Stimulated activated CD4-positive, alpha-beta T cell treated with anti-CD3 and anti-CD28 coated beads, Interleukin-12 subunit alpha, Interleukin-12 subunit beta, amount 100 ng/mL, for 48 hours (primary cell): ENCODE measurements at regions not wholly inside any gene's neighbourhood (a gene's known extent, or its start where the extent isn't known, plus 50 kb on each side); places are given as distances from the start of the nearest gene placed in this dataset.
"Not testable (repeated sequence)": the region's sequence is repeated elsewhere in the genome, so short reads cannot be mapped to it uniquely, and the experiment has no call there.

Experiments used
- DNase-seq, 3 donors: peaks; one replicate each; pipeline ENCODE4 v3.0.0-alpha.2; 2020; ENCODE audit warnings: low read depth in 2 of 3, low spot score in 1 of 3

DNA sequence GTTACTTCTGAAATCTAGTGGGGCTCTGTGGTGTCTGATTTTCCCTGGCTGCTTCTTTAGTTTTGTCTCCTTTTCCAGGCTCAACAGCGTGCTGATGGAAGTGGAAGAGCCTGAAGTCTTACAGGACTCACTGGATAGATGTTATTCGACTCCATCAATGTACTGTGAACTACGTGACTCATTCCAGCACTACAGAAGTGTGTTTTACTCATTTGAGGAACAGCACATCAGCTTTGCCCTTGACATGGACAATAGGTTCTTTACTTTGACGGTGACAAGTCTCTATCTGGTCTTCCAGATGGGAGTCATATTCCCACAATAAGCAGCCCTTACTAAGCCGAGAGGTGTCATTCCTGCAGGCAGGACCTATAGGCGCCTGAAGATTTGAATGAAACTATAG, 51.1 kb downstream of the NBPF8 start:
- DNase-seq = not testable (repeated sequence)

DNA sequence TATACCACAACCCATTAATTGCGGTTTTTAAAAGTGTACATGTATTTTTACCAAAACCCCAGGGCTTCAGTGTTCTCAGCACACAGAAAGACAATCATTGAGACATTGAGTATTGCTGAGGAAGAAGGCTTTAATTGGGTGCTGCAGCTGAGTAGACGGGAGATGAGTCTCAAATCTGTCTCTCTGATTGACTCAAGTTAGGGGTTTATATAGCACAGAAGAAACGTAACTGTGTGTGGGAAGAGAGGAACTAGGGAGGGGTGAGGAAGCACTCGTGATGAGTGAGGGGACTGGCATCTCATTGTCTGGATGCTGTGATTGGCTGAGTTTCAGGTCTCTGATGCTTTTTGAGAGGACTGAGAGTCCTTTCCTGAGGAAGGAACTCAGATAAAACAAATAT, 62.8 kb downstream of the NBPF8 start:
- DNase-seq = not testable (repeated sequence)

DNA sequence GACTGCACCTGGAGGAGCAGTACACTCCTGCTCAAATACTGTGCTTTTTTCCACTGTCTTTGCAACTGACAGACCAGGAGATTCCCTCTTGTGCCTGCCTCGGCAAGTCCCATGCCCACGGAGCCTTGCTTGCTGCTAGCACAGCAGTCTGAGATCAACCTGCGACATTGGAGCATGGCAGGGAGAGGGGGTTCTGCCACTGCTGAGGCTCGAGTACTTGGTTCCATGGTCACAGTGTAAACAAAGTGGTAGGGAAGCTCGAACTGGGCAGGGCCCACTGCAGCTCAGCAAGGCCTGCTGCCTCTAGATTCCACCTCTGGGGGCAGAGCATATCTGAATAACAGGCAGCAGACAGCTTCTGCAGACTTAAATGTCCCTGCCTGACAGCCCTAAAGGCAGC, 63.6 kb downstream of the NBPF8 start:
- not testable (repeated sequence) for DNase-seq

DNA sequence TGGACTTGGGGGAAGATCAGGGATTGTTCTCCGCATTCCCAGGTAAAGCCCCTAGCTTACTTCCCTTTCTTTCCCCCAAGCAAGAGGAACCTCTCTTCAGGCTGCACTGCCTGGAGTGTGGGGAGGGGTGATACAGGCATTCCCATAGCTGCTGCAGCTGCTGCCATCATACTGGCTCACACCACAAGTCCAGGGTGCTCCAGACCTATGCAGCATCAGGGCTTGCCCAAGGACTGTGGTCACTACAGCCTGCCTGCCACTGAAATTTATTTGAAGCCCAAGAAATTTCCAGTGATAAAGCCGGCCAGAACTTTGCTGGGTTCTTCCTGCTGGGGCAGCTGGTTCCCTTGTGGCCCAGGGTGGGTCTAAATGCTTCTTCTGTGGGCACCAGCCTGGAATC, 72.7 kb downstream of the NBPF8 start:
- not testable (repeated sequence) for DNase-seq

DNA sequence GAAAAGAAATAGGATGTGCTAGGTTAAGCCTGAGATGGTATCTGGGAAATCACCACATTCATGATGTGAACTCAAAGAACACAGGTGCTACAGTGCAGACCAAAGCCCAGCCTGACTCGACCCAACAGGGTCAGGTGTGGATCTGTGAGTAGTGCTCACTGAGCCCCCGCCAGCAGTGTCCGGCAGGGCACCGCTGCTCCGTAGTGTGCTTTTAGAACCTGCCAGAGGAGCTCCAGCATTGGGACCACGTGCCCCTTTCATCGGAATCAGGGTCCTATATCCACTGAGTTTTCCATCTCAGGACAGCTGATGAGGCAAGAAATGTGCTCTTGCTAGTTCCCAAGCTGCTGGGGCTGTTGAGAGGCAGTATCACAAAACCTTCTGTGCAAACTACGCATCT, 74.4 kb downstream of the NBPF8 start:
- DNase-seq = not testable (repeated sequence)

DNA sequence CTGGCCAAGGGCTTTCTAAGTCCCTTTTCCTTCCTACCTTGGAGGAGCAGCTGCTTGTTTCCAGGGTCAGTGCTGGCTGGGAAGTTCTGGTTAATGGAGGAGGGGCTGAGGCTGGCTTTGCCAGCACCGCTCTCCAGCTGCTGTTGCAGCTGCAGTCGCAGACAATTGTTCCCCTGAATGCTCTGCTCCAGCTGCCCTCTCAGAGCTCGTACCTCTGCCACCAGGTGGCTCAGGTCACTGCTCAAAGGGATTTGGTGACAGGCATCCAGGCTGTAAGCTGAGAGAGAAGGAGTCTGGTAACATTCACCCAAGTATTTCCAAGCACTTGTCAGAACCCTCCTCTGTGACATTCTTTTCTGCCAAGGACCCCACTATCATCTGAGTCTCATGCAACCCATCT, 82.3 kb downstream of the NBPF8 start:
- not testable (repeated sequence) for DNase-seq

DNA sequence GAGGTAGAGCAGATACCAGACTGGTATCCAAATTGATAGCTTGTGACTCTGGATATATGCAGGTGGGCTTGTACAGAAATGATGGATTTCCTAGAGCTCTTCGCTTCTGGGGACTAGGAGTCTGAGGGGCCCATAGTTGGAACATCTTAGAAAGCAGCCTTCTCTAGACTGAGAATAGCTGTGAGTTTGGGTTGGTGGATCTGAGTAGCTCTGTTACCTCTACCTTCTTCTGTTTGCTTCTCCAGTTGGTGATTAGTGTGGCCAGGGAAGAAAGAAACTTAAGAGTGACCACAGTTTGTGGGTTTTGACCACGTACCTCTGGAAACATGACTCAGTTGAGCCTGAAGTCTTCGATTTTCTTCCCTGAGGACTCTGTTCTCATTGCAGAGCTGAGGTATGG, 88.4 kb downstream of the NBPF8 start:
- DNase-seq = not testable (repeated sequence)

DNA sequence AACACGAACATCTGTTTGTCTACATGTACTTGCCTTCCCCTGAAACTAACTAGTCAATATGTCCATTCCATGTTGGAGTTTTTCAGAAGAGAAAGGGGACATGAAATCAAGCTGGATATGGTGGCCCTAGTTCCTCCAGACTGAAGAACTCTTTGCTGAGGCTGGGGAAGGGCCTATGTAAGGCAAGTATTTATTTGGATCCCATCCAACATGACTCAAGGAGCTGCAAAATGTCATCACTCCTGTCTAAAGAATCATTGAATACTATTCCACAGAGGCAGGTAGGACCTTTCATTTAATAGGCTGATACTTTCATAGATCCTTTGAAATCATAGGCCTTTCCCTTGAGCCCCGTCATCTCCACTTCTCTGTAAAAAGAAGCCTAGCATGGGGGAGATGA, 91.5 kb downstream of the NBPF8 start:
- DNase-seq = not testable (repeated sequence)

DNA sequence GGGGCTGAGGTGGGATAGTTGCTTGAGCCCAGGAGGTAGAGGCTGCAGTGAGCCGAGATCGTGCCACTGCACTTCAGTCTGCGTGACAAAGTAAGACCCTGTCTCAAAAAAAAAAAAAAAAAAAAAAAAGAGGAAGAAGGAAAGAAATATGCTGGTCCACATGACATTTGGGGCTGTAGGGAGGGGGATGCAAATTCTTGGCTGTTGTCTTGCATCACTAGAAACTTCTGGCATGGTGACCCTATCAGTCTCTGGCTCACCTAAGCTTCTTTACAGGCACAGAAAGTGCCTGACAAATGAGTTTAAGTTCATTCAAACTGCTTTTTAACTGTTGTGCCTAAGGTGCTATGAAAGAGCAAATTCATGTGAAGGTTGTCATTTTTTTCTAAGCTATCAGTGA, 93.5 kb downstream of the NBPF8 start:
- not testable (repeated sequence) for DNase-seq

DNA sequence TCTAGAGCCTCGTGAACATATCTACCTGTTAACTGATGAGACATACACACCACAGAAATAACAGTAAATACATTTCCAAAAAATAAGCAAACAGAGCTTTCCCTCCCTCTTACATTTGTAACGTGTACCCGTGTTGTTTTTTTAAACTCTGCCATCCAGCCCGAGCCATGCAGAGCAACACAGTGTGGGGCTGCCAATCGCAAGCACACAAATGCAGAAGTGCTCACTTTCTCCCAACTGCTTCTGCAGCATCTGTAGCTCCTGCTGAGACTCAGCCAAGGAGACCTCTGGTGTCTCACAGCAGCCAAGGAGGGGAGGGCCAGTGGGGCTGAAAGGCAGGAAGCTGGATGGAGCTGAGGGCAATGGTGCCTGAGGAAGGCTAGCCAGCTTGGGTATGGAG, 94.4 kb downstream of the NBPF8 start:
- not testable (repeated sequence) for DNase-seq

DNA sequence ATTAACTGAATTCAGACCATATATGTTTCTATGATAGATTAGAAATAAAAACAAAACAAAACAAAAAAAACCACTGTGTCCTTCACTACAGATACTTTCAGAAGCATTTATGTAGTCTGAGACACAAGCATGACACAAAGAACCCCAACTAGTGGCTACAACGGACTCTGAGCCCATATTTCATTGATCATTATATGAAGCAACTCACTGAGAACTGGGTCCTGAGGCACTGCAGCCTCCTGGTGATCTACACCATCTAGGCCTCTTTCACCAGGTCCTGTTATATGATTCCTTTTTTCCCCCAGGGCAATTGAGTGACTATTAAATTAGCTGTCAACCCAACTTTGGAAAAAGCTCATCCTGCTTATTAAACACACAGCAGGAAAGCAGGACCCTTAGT, 98.3 kb downstream of the NBPF8 start:
- DNase-seq = not testable (repeated sequence)

DNA sequence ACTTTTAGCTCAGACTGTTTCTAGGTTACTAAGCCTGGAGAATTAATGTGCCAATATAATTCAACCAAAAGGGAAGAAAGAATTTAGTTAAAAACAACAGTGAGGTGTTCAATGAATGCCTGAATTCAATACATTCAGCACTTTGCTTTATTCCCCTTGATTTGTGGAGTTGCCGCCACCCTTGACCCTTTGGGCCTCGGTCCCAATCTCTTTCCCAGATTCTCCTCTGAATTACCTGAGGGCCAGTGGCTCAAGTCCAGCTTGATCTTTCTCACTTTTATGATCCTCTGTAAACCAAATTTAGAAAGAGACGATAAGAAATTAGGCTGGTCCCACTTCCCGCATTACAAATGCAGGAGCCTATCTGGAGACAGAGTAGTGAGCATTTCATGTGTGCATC, 98.7 kb downstream of the NBPF8 start:
- DNase-seq = not testable (repeated sequence)

DNA sequence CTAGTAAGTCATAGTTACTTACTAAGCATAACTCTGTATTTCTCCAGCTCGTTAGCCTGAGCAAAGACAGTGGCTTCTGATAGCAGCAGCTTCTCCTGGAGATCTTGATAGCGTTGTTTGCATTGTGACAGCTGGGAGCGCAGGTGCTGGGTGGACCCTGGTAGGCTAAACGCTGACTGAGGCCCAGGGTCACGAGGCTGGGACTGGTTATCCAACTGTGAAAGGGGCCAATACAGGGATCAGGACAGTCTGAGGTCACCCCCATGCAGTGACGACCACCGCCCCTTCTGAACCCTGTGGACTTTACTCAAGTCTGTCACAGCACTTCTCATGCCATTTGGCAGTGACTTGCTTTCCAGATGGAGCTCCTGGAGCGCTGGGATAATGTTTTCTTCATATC, 104.4 kb downstream of the NBPF8 start:
- DNase-seq = not testable (repeated sequence)

DNA sequence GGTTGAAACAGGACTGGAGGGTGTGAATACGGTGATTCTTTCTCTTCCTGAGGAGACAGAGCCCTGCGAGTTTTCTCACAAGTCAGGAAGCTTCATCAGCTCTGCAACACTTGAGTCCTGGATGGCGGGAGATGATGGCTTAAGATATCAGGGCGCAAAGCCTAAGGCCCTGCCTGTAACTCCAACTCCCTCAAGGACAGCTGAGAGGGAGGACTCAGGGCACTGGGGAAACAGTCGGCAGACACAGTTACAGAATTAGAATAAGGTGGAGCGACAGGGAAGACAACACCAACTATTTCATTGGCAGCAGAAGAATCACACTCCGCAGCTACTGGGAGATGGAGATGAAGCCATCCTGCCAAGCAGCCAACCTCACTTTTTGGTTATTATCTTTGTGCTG, 109.6 kb downstream of the NBPF8 start:
- DNase-seq = not testable (repeated sequence)

DNA sequence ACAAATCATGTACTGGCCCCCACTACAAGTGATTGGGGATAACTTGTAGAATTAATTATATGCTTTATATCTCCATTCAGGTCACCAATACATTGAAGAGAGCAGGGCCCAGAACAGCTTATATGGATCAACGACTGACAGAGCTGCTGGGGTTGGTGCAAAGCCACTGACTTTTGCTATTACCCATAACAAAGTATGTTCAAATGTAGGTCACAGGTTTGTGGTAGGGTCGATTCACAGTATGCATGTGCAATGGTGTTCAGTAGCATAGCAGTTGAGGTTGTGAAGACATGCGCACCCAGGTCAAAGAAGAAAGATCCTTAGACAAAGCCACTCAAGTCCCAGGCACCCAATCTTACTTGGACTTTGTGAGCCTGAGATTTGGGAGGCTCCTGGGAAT, 110.6 kb downstream of the NBPF8 start:
- not testable (repeated sequence) for DNase-seq

DNA sequence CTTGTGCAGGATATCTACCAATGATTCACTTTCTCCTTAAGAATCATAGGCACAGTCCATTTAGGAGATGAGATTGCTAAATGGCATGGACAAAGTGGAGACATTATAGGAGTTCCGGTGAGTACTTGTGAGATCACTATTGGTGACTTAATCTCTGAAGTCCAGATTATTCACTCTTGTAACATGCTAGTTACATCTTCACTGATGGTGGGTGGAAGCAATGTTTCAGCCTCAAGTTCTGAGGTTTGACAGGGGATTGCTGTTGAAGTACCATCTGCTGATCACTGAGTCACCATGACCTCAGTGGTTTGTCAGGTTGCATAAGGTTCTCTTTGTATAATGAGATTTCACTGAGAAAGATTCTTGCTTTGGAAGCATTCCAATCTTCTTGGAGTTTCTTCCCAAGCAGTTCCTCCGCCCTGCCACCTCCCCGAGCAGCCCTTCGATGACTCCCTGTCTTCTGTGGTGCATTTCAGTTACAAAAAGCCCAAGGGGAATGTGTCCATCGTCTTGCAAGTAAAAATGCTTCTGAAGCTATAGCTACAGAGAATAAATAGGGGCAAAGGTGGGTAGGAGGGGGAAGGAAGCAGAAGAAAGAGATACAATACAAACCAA, 114.7 kb downstream of the NBPF8 start:
- not testable (repeated sequence) for DNase-seq

DNA sequence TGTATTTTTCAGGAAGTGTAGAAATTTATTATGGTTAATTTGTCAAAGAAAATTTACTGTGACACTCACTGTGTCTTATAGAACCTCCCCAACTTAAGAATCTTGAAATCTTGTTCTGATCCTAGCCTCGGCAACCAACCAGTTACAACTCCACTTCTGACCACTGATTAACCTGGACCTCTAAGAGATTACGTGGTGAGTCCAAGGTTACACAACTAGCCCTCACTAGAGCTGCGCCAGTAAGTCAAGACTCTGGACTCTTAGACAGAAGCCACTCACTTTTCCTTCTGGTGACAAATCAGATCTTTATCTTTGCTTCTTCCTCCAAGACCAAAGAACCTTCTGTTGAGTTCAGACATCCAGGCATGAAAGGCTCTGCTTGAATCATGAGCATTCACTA, 116.6 kb downstream of the NBPF8 start:
- DNase-seq = not testable (repeated sequence)

DNA sequence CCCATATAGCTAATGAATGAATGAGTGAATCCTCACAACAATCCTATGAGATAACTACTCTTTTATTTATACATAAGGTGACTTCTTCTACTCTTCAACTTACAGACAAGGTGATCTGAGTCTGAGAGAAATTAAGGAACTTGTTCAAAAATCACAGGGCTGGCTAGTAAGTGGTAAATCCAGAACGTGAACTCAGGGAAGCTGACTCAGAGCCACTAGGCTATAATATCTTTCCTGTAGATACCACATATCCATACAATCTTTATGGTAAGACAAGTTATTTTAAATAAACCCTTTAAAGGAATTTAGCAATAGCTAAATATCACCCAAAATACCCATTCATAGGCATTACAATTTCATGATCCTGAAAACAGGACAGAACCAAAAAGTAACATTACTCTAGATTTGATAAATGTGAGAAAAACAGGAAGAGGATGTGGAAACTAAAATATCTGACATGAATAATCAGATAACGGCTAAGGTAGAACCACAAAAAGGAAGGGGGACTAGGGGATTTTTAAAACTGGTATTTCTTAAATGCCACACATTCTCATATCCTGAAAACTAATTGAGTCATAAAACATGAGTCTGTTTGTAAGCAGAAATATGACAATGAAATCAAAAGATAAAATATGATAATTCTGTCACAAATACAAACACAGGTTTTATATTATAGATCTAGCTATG, 119.7 kb downstream of the NBPF8 start:
- DNase-seq = not testable (repeated sequence)

DNA sequence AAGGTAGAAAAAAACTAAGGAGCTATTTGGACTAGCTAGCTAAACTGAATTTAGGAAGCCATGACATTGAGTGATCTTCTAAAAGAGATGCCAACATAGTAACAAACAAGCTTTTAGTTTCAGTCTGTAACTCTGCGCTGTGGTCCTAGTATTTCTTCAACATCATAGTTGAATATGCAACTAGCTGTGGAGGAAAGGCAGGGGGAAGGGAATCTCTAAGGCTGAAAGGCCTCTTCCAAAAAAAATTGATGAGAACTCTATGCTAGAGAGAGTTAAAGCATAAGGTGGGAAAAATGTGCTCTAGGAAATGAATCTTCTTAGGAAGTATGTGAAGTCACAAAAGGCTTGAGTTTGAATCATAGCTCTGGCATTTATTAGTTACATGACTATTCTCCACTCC, 120.2 kb downstream of the NBPF8 start:
- DNase-seq = not testable (repeated sequence)

DNA sequence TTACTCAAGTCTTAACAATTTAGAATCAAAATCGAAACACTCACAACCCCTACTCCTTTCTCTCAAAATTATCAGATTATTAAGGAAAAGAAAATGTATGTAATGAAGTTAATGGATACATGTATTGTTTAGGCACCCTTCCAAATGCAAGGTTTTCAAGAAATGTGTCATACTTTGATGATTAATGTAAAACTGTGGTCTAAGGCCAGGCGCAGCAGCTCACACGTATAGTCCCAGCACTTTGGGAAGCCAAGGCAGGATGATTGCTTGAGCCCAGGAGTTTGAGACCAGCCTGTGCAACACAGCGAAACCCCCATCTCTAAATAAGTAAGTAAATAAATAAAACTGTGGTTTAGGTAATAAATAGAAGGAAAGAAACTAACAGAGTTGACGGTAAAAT, 126.6 kb downstream of the NBPF8 start:
- not testable (repeated sequence) for DNase-seq

DNA sequence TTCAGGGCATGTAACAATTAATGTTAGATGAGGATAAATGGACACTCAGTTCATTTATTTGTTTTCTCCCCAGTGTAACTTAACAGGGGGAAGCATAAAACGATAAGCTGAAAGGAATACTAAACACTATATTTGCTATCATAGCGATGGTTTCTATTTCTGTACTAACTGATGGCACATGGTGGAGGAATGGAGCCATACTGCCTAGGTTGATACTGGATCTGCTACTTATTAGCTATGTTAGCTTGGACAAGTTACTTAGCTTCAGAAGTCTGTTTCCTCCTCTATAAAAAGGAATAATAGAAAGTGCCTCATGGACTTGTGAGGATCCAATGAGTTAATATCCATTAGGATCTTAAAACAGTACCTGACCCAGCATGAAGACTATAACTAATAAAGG, 127.5 kb downstream of the NBPF8 start:
- not testable (repeated sequence) for DNase-seq

DNA sequence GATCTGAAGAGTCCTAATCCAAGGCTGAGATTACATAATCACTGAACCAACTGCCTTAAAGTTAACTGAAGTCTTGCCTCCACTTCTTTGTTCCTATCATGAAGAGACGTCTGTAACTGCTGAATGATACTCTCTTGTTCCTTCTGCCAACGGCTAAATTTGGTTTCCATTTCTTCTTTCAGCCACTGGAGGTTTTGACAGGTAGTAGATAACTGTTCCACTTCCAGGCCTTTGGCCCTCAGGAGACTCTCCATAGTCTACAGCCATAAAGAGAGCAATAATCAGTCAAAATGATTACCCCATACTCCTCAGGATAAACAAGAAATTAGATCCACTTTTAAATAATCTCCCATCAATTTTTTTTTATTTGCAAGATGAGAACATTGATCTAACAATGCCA, 128.1 kb downstream of the NBPF8 start:
- DNase-seq = not testable (repeated sequence)

DNA sequence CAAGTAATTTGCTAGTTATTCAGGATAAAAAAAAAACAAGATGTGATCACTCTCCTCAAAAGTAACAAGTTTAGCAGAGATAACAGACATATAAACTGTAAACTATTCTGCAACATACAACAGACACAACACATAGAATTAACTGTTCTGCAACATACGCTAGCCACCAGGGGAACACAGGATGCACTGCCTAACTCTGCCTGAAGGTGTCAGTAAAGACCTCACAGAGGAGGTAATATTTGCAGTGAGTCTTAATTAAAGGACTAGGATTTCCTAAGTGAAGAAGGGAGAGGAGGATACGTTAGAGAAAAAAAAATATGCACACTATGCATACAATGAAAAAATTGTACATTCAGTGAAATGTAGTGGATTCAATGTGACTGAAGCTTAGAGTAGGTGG, 129.6 kb downstream of the NBPF8 start:
- DNase-seq = peak; percentile 59 to 95 (median 80)
